WERI-Rb-1 (cell line): ENCODE measurements at regions not wholly inside any gene's neighbourhood (a gene's known extent, or its start where the extent isn't known, plus 50 kb on each side); places are given as distances from the start of the nearest gene placed in this dataset.

ENCODE experiments used
- DNase-seq: peaks from one replicate; pipeline ENCODE4 v3.0.0-alpha.2; 2020
- H3K27ac ChIP-seq: fragments of 250-450 bp; sonication (Bioruptor Pico); 2 replicates; pipeline ENCODE4 v1.5.1; 2020; ENCODE audit warnings: mild to moderate bottlenecking, moderate library complexity
- H3K27me3 ChIP-seq: fragments of 250-450 bp; sonication (Bioruptor Pico); 2 replicates; pipeline ENCODE4 v1.5.1; 2021; ENCODE audit warnings: mild to moderate bottlenecking, low read depth, moderate library complexity; ENCODE audit not compliant: insufficient read depth, severe bottlenecking
- H3K36me3 ChIP-seq: fragments of 250-450 bp; sonication (Bioruptor Pico); 2 replicates; pipeline ENCODE4 v1.5.1; 2020; ENCODE audit warnings: mild to moderate bottlenecking, moderate library complexity
- H3K4me3 ChIP-seq: 2 replicates; pipeline ENCODE4 v1.5.1; 2011; ENCODE audit warnings: low read depth, mild to moderate bottlenecking, control low read depth, low read length
- H3K9me3 ChIP-seq: fragments of 250-450 bp; sonication (Bioruptor Pico); 2 replicates; pipeline ENCODE4 v1.5.1; 2021; ENCODE audit warnings: mild to moderate bottlenecking, moderate library complexity; ENCODE audit not compliant: severe bottlenecking
- TF ChIP-seq, protein P1 (sequence below): IDR thresholded peaks from 2 replicates; pipeline ENCODE4 v1.5.1; 2011; ENCODE audit warnings: low read depth, mild to moderate bottlenecking, control low read depth, inconsistent platforms, low read length

DNA sequence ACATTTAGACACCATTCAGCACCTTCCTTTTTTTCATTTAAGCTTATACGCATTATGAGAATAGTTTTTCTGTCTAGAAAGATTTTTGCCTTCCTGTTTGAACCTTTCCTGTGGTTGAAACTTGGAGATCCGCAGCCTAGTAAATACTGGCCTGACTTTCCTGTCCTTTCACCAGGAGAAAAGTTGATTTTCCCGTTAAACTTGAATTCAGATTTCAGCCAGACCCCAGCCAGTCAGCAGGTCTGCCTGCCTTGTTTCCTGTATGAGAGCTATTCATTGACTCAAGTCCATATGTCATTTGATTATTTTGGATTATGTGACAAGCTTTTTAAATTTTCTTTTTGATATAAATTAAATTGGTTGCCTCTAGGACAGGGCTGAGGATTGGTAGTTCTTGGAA is 71.5 kb downstream of the EVX1 start:
- Histone ChIP-seq H3K4me3 (no peak overlapping the region), H3K27ac (no peak overlapping the region), H3K9me3 (no peaks in the 10 kb centered on the region), H3K27me3 (peaks cover 70% of the 10 kb centered on the region), H3K36me3 (no peaks in the 10 kb centered on the region)
- TF ChIP-seq, protein P1, sequence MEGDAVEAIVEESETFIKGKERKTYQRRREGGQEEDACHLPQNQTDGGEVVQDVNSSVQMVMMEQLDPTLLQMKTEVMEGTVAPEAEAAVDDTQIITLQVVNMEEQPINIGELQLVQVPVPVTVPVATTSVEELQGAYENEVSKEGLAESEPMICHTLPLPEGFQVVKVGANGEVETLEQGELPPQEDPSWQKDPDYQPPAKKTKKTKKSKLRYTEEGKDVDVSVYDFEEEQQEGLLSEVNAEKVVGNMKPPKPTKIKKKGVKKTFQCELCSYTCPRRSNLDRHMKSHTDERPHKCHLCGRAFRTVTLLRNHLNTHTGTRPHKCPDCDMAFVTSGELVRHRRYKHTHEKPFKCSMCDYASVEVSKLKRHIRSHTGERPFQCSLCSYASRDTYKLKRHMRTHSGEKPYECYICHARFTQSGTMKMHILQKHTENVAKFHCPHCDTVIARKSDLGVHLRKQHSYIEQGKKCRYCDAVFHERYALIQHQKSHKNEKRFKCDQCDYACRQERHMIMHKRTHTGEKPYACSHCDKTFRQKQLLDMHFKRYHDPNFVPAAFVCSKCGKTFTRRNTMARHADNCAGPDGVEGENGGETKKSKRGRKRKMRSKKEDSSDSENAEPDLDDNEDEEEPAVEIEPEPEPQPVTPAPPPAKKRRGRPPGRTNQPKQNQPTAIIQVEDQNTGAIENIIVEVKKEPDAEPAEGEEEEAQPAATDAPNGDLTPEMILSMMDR, result no peak
- DNase-seq, result no peak

DNA sequence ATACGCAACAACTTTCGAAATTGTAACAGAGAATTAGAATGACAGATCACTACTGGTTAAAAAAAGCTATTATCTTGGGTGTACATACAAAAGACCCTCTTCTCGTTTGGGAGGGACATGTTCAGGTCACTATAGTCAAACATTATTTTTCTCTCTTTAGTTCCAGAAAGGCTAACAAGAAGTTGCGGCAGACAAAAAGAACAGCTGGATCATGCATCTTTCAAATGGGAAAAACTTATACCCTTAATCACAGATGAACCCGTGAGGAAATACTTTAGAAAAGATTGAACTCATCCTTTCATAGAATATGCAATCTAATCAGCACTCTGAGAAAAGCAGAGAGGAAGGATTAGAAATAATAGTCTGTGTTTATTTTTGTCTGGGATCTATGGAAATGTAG is 72.5 kb downstream of the EVX1 start:
- Histone ChIP-seq H3K4me3 (no peak overlapping the region), H3K36me3 (no peaks in the 10 kb centered on the region), H3K27me3 (peaks cover 78% of the 10 kb centered on the region), H3K9me3 (no peaks in the 10 kb centered on the region), H3K27ac (no peak overlapping the region)
- TF ChIP-seq, protein P1, result no peak
- no peak for DNase-seq

DNA sequence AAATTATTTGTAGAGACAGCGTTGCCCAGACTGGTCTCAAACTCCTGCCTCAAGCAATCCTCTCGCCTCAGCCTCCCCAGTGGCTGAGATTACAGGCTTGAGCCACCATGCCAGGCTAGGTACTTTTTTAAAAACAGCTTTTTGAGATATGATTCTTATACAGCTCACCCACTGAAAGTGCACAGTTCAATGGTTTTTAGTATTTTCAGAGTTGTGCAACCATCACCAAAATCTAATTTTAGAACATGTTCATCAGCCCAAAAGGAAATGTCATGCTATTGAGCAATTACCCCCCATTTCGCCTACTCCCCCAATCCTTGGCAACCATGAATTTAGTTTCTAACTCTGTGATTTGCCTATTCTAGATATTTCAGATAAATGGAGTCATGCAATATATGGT is 73.7 kb downstream of the EVX1 start:
- Histone ChIP-seq H3K27me3 (peaks cover 87% of the 10 kb centered on the region), H3K9me3 (no peaks in the 10 kb centered on the region), H3K27ac (no peak overlapping the region), H3K36me3 (no peaks in the 10 kb centered on the region), H3K4me3 (no peak overlapping the region)
- DNase-seq, result no peak
- TF ChIP-seq, protein P1, result no peak

DNA sequence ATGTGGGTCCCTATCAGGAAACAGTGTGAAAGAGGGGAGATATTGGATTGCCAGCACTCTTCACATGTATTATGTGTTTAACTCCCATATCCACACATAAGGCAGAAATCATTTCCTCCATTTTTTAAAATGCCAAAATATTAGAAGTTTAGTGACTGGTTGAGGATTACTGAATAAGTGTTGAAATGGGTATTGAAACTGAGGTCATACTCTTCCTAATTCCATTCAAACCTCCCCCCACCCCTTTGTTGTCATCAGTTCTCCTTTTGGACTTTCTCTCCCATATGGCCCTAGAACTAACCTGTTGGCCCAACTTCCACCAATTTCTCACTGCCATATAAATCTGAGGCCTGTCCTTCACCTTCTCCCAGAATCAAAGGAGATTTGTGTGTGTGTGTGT is 81.6 kb downstream of the EVX1 start:
- Histone ChIP-seq H3K9me3 (no peaks in the 10 kb centered on the region), H3K36me3 (no peaks in the 10 kb centered on the region), H3K27me3 (peaks cover 68% of the 10 kb centered on the region), H3K27ac (no peak overlapping the region), H3K4me3 (no peak overlapping the region)
- DNase-seq, result no peak
- TF ChIP-seq, protein P1, result no peak

DNA sequence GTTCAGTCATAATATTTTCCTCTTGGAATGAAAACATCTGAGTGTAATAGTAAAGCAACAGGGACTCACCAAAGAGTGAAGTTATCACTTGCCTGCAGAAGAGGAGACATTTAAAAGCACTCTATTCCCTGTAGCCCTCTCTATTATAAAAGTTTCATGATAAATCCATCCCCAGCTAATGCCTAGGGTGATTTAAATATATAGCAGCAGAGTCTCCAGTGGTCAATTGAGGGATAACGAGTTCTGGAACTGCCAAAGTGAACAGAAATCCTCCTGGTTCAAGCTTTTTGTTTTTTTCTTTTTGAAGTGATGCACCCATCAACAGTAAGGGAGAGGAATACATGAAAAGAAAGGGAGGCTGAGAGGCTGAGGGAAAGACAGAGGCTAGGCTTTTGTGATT is 87.3 kb downstream of the EVX1 start:
- peaks cover 50% of the 10 kb centered on the region for H3K27me3 ChIP-seq
- DNase-seq, result no peak
- TF ChIP-seq, protein P1, result no peak
- no peaks in the 10 kb centered on the region for H3K36me3 ChIP-seq
- no peaks in the 10 kb centered on the region for H3K9me3 ChIP-seq
- no peak overlapping the region for H3K27ac ChIP-seq
- no peak overlapping the region for H3K4me3 ChIP-seq

DNA sequence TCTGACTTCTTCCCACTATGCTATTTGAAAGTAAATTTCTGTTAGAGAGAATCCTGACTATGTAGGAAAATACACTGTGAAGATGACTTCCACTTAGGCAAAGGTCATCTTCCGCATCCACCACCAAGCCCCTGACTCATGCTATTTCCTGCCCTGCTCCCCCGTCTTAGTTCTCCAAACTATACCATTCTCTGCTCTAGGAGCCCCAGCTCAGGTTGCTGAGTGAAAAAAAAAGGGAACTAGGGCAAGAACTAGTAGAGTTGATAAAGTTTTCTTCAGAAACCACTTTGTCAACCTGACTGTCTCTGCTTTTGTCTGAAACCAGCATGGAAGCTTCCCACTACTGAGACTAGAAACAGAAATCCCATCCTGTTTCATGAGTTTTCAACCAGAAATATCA is 96.9 kb downstream of the EVX1 start:
- Histone ChIP-seq H3K9me3 (no peaks in the 10 kb centered on the region), H3K27me3 (peaks cover 72% of the 10 kb centered on the region), H3K4me3 (no peak overlapping the region), H3K27ac (no peak overlapping the region), H3K36me3 (no peaks in the 10 kb centered on the region)
- DNase-seq, result no peak
- TF ChIP-seq, protein P1, result no peak
